IPS-18a (cell line): ENCODE measurements at regions not wholly inside any gene's neighbourhood (a gene's known extent, or its start where the extent isn't known, plus 50 kb on each side); places are given as distances from the start of the nearest gene placed in this dataset.
"Not testable (repeated sequence)": the region's sequence is repeated elsewhere in the genome, so short reads cannot be mapped to it uniquely, and the experiment has no call there.

ENCODE experiments used
- H3K27ac ChIP-seq: one replicate; pipeline ENCODE4 v1.5.1; 2013; ENCODE audit warnings: low read length
- H3K27me3 ChIP-seq: one replicate; pipeline ENCODE4 v1.6.1; 2013; ENCODE audit warnings: mild to moderate bottlenecking, low read length; ENCODE audit not compliant: control insufficient read depth, insufficient read depth
- H3K36me3 ChIP-seq: one replicate; pipeline ENCODE4 v1.6.1; 2013; ENCODE audit warnings: low read depth, low read length; ENCODE audit not compliant: control insufficient read depth
- H3K4me1 ChIP-seq: one replicate; pipeline ENCODE4 v1.6.1; 2013; ENCODE audit warnings: low read depth, low read length; ENCODE audit not compliant: control insufficient read depth
- H3K4me3 ChIP-seq: one replicate; pipeline ENCODE4 v1.5.1; 2013; ENCODE audit warnings: low read length
- H3K9ac ChIP-seq: one replicate; pipeline ENCODE4 v1.6.1; 2013; ENCODE audit warnings: mild to moderate bottlenecking, low read length, moderate library complexity
- H3K9me3 ChIP-seq: one replicate; pipeline ENCODE4 v1.6.1; 2013; ENCODE audit warnings: low read depth, low read length; ENCODE audit not compliant: control insufficient read depth

DNA sequence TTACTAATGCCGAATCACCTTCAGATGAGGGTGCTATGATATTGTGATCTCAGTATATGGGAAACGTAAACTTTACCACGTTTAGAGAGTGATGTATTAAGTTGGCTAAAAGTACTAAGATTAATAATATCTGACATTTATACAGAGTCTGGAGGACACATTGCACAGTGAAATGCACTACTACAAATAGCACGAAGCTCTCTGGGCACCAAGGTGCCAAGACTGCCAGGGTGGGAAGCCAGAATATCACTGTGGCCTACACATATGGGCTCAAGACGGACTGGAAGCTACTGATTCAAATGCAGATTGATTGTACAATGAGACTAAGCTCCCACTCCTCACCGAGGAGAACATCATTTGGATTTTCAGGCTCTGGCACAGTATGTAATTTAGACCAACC, 113.3 kb upstream of the LIPC start:
- no peak overlapping the region for H3K4me3 ChIP-seq
- no peaks in the 10 kb centered on the region for H3K27me3 ChIP-seq
- H3K27ac ChIP-seq: no peak overlapping the region
- H3K9me3 ChIP-seq: no peaks in the 10 kb centered on the region
- H3K36me3 ChIP-seq: no peaks in the 10 kb centered on the region
- no peak overlapping the region for H3K9ac ChIP-seq
- no peaks in the 10 kb centered on the region for H3K4me1 ChIP-seq

GRCh38 chr15:58321034-58321433, 110.8 kb upstream of the LIPC start:
- no peaks in the 10 kb centered on the region for H3K9me3 ChIP-seq
- no peaks in the 10 kb centered on the region for H3K4me1 ChIP-seq
- H3K27ac ChIP-seq: no peak overlapping the region
- no peaks in the 10 kb centered on the region for H3K27me3 ChIP-seq
- no peak overlapping the region for H3K4me3 ChIP-seq
- no peaks in the 10 kb centered on the region for H3K36me3 ChIP-seq
- no peak overlapping the region for H3K9ac ChIP-seq

DNA sequence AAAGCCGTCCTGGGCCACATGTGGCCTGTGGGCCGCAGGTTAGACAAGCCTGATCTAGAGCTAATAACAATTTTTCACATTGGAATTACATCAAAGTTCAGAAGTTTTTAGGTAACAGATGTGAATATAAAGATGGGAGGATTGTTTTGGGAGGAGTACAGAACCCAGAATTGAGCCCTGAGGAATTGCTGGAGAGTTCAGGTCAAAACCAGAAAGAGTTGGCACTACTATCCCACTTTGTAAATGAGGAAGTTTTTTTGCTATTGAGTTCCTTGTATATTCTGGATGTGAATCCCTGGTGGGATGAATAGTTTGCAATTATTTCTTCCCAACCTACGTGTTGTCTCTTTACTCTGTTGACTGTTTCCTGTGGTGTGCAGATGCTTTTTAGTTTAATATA, 109.5 kb upstream of the LIPC start:
- Histone ChIP-seq H3K4me3 (no peak overlapping the region), H3K27ac (no peak overlapping the region), H3K9ac (no peak overlapping the region)

GRCh38 chr15:58323321-58323720, 108.5 kb upstream of the LIPC start:
- not testable (repeated sequence) for H3K9me3 ChIP-seq, H3K4me1 ChIP-seq, H3K36me3 ChIP-seq, H3K27ac ChIP-seq, H3K4me3 ChIP-seq, H3K27me3 ChIP-seq, H3K9ac ChIP-seq

More for the DNA sequence above, 109.5 kb upstream of the LIPC start:
- H3K27me3 ChIP-seq: no peaks in the 10 kb centered on the region
- no peaks in the 10 kb centered on the region for H3K4me1 ChIP-seq
- no peaks in the 10 kb centered on the region for H3K36me3 ChIP-seq
- no peaks in the 10 kb centered on the region for H3K9me3 ChIP-seq

DNA sequence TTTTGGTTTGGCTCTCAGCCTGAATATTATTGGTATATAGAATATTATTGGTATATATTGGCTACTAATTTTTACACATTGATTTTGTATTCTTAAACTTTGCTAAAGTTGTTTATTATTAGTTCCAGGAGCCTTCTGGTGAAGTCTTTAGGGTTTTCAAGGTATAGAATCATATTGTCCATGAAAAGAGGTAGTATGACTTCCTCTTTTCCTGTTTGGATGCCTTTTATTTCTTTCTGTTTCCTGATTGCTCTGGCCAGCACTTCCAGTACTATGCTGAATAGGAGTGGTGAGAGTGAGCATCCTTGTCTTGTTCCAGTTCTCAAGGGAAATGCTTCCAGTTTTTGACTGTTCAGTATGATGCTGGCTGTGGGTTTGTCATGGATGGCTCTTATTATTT, 107.3 kb upstream of the LIPC start:
- no peak overlapping the region for H3K9ac ChIP-seq
- H3K4me1 ChIP-seq: no peaks in the 10 kb centered on the region
- no peaks in the 10 kb centered on the region for H3K36me3 ChIP-seq
- H3K27ac ChIP-seq: no peak overlapping the region
- H3K4me3 ChIP-seq: no peak overlapping the region
- H3K27me3 ChIP-seq: no peaks in the 10 kb centered on the region
- H3K9me3 ChIP-seq: no peaks in the 10 kb centered on the region

DNA sequence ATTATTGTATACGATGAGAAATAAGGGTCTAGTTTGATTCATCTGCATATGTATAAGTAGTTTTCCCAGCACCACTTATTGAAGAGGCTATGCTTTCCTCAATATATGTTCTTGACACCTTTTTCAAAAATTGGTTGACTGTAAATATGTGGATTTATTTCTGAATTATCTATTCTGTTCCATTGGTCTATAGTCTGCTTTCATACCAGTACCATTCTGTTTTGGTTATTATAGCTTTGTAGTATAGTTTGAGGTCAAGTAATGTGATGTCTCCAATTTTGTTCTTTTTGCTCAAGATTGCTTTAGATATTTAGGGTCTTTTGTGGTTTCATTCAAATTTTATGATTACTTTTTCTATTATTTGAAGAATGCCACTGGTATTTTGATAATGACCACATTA, 103.8 kb upstream of the LIPC start:
- H3K9me3 ChIP-seq: no peaks in the 10 kb centered on the region
- H3K27me3 ChIP-seq: no peaks in the 10 kb centered on the region
- H3K36me3 ChIP-seq: no peaks in the 10 kb centered on the region
- H3K4me3 ChIP-seq: no peak overlapping the region
- no peak overlapping the region for H3K9ac ChIP-seq
- H3K27ac ChIP-seq: no peak overlapping the region
- H3K4me1 ChIP-seq: peaks cover 30% of the 10 kb centered on the region

- Histone ChIP-seq H3K27ac (no peak overlapping the region), H3K4me3 (no peak overlapping the region), H3K9me3 (no peaks in the 10 kb centered on the region), H3K4me1 (peaks cover 30% of the 10 kb centered on the region), H3K27me3 (no peaks in the 10 kb centered on the region), H3K9ac (no peak overlapping the region), H3K36me3 (no peaks in the 10 kb centered on the region)
These were observed 102.6 kb upstream of the LIPC start for GRCh38 chr15:58329211-58329610.

GRCh38 chr15:58329781-58330671, 101.8 kb upstream of the LIPC start:
- Histone ChIP-seq H3K9ac (no peak overlapping the region), H3K36me3 (no peaks in the 10 kb centered on the region), H3K9me3 (no peaks in the 10 kb centered on the region), H3K27ac (no peak overlapping the region), H3K4me1 (peaks cover 30% of the 10 kb centered on the region), H3K4me3 (no peak overlapping the region), H3K27me3 (no peaks in the 10 kb centered on the region)

- H3K27me3 ChIP-seq: no peaks in the 10 kb centered on the region
- no peaks in the 10 kb centered on the region for H3K36me3 ChIP-seq
- no peak overlapping the region for H3K27ac ChIP-seq
- H3K9ac ChIP-seq: no peak overlapping the region
- H3K4me1 ChIP-seq: peaks cover 30% of the 10 kb centered on the region
- no peaks in the 10 kb centered on the region for H3K9me3 ChIP-seq
- H3K4me3 ChIP-seq: no peak overlapping the region
These were observed 100.8 kb upstream of the LIPC start for GRCh38 chr15:58330741-58331559.

GRCh38 chr15:58331560-58331912, 100.3 kb upstream of the LIPC start:
- peak overlapping the region; percentile 55 for H3K9ac ChIP-seq
- no peak overlapping the region for H3K4me3 ChIP-seq
- H3K4me1 ChIP-seq: peaks cover 30% of the 10 kb centered on the region
- no peaks in the 10 kb centered on the region for H3K9me3 ChIP-seq
- no peaks in the 10 kb centered on the region for H3K27me3 ChIP-seq
- no peak overlapping the region for H3K27ac ChIP-seq
- H3K36me3 ChIP-seq: no peaks in the 10 kb centered on the region

- Histone ChIP-seq H3K9ac (peak overlapping the region; percentile 55), H3K27ac (peak overlapping the region; percentile 22), H3K4me3 (peak overlapping the region; percentile 10), H3K4me1 (peaks cover 30% of the 10 kb centered on the region), H3K9me3 (no peaks in the 10 kb centered on the region), H3K36me3 (no peaks in the 10 kb centered on the region), H3K27me3 (no peaks in the 10 kb centered on the region)
These were observed 99.7 kb upstream of the LIPC start for GRCh38 chr15:58331913-58332675.
